HL-60 (cell line): ENCODE measurements at regions not wholly inside any gene's neighbourhood (a gene's known extent, or its start where the extent isn't known, plus 50 kb on each side); places are given as distances from the start of the nearest gene placed in this dataset.

Experiments
- GABPA ChIP-seq: IDR thresholded peaks from 2 replicates; pipeline ENCODE4 v1.6.1; 2012; ENCODE audit warnings: low read depth
- POLR2AphosphoS5 ChIP-seq: IDR thresholded peaks from 2 replicates; pipeline ENCODE4 v1.6.1; 2012; ENCODE audit warnings: low read depth
- SPI1 ChIP-seq: IDR thresholded peaks from 2 replicates; pipeline ENCODE4 v1.6.1; 2012; ENCODE audit warnings: low read depth, mild to moderate bottlenecking, borderline replicate concordance
- TF ChIP-seq, protein P1 (sequence below): IDR thresholded peaks from one replicate; pipeline ENCODE4 v1.5.1; 2011; ENCODE audit warnings: low read length, control low read depth, inconsistent platforms; ENCODE audit not compliant: insufficient read depth
- TF ChIP-seq, protein P2 (sequence below): IDR thresholded peaks from 2 replicates; pipeline ENCODE4 v1.6.1; 2012; ENCODE audit warnings: low read depth; ENCODE audit not compliant: insufficient replicate concordance

DNA sequence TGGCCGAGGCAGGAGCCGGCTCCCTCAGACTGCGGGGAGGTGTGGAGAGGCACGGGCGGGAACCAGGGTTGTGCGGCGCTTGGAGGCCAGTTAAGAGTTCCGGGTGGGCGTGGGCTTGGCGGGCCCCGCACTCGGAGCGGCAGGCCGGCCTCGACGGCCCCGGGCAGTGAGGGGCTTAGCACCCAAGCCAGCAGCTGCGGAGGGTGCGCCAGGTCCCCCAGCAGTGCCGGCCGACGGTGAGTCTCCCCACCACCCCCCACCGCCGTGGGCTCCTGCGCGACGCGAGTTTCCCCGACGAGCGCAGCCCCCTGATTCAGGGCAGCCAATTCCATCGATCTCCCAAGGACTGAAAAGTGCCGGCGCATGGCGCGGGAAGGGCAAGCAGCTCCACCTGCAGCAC lies 605.4 kb upstream of the SLC35B3 start:
- TF ChIP-seq, protein P1, sequence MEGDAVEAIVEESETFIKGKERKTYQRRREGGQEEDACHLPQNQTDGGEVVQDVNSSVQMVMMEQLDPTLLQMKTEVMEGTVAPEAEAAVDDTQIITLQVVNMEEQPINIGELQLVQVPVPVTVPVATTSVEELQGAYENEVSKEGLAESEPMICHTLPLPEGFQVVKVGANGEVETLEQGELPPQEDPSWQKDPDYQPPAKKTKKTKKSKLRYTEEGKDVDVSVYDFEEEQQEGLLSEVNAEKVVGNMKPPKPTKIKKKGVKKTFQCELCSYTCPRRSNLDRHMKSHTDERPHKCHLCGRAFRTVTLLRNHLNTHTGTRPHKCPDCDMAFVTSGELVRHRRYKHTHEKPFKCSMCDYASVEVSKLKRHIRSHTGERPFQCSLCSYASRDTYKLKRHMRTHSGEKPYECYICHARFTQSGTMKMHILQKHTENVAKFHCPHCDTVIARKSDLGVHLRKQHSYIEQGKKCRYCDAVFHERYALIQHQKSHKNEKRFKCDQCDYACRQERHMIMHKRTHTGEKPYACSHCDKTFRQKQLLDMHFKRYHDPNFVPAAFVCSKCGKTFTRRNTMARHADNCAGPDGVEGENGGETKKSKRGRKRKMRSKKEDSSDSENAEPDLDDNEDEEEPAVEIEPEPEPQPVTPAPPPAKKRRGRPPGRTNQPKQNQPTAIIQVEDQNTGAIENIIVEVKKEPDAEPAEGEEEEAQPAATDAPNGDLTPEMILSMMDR: no peak
- TF ChIP-seq, protein P2, sequence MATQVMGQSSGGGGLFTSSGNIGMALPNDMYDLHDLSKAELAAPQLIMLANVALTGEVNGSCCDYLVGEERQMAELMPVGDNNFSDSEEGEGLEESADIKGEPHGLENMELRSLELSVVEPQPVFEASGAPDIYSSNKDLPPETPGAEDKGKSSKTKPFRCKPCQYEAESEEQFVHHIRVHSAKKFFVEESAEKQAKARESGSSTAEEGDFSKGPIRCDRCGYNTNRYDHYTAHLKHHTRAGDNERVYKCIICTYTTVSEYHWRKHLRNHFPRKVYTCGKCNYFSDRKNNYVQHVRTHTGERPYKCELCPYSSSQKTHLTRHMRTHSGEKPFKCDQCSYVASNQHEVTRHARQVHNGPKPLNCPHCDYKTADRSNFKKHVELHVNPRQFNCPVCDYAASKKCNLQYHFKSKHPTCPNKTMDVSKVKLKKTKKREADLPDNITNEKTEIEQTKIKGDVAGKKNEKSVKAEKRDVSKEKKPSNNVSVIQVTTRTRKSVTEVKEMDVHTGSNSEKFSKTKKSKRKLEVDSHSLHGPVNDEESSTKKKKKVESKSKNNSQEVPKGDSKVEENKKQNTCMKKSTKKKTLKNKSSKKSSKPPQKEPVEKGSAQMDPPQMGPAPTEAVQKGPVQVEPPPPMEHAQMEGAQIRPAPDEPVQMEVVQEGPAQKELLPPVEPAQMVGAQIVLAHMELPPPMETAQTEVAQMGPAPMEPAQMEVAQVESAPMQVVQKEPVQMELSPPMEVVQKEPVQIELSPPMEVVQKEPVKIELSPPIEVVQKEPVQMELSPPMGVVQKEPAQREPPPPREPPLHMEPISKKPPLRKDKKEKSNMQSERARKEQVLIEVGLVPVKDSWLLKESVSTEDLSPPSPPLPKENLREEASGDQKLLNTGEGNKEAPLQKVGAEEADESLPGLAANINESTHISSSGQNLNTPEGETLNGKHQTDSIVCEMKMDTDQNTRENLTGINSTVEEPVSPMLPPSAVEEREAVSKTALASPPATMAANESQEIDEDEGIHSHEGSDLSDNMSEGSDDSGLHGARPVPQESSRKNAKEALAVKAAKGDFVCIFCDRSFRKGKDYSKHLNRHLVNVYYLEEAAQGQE: no peak
- TF ChIP-seq POLR2AphosphoS5 (no peak), GABPA (no peak), SPI1 (no peak)
